ENCODE measurements at regions not wholly inside any gene's neighbourhood (a gene's known extent, or its start where the extent isn't known, plus 50 kb on each side); places are given as distances from the start of the nearest gene placed in this dataset.

GRCh38 chr2:180349809-180350208, 342.7 kb upstream of the CWC22 start:
- DNase-seq: no peak

- no peak for DNase-seq
Measured at GRCh38 chr2:180343528-180344345, 336.6 kb upstream of the CWC22 start.

DNA sequence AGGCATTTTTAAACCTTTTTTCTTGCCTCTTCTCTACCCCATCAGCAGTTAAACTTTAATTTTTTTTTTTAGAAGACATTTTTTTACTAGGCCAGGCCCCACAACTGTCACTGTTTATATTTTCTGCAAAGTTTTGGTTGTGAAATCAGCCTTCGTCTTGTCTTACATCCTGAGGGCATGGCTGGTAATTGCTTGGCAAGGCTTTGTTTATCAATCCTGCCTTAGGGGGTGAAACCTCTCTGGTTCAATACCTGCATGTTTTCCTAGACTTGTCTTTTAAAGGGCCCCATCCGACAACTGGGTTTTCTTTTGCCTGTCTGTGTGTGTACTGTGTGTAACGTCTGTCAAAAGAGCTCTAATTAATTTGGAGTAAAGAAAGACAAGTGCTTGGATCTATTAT, 330.0 kb upstream of the CWC22 start:
- no peak for DNase-seq

DNA sequence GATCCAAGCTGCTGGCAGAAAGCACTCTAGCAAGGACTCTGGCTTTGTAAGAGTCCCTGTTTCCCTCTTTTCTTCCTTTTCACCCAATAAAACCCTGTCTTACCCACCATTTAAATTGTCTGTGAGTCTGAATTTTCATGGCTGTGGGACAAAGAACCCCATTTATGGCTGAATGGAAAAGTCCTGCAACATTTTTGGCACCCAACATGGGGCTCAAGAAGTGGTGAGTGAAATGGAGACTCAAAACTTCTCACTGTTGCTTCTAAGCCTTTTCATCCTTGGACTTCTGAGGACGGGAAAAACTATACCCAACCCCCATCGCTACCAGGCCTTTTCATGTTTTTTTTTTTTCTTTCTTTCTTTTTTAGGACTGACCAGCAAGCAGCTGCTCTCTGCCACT, 329.5 kb upstream of the CWC22 start:
- no peak for DNase-seq

DNA sequence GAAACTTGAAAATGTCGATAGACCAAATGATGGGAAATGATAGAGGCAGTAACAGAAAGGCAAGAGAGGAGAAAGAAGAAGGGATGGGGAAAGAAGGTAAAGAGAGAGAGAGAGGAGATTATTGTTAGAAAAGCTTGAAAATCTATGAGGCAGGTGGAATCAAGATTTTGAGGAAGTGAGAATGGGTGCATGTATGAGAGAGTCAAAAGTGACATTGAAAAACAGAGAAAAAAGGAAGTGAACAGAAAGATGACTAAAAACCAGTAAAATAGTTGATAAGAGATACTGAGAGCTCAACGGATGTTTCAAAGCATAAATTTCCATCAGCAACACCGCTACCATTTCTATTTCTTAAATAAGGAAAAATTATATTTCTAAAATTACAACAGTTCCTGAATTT, 327.4 kb upstream of the CWC22 start:
- no peak for DNase-seq

- DNase-seq: no peak
Measured at GRCh38 chr2:180328795-180329422, 321.8 kb upstream of the CWC22 start.

DNA sequence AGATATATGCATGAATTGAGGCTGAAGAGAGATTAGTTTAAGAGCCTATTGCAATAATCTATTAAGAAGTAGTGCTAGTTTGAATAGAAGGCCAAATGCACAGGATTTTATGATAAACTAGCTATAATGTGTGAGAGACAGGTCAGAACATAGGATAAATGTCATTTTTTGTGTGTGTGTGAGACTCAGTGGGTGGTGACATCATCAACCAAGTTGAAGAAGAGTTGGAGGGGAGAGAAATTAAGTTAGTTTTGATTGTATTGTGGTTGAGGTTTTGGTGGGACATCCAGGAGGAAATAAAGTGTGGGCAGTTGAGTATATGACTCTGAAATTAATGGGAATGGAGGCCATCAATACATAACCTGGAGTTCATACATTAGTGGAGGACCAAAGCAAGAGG, 320.1 kb upstream of the CWC22 start:
- no peak for DNase-seq

- DNase-seq: no peak
Measured at GRCh38 chr2:180325416-180326120, 318.5 kb upstream of the CWC22 start.

GRCh38 chr2:180324182-180324581, 317.1 kb upstream of the CWC22 start:
- no peak for DNase-seq

GRCh38 chr2:180322781-180323180, 315.7 kb upstream of the CWC22 start:
- no peak for DNase-seq

DNA sequence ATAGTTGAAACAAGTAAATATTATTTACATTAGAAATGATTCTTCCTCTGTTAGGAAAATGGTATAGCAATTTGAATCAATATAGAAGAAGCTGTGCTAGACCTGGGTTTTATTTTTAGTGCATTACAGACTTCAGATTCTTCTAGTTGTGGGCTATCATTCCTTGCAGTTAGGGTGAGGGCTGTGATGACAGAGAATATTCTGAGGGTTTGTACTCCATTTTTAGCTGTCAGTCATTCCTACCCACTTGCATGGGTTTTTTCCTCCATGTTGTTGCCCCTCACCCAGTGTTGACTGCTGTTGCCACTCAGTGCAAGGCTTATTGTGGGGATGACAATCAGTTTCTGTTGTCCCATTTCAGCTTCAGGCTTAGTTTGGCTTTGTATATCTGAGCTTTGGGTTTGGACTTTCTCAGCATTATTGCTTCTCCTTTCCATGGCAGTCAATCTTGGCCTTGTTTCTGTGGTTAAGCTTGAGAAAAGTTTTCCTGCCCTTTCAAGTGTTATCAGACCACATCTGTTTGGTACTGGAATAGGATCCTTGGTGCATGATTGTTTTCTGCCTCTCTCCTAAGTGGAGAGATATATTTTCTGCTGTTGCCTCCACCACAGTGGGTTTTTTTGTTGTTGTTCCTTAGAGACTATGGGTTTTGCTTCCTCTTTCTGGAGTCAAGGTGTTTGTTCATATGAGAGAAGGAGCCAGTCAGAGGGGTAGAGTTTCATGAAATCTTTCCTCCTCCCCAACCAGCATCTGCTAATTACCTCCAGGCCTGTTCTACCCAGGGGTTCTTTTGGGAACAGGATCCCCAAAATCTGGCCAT, 312.7 kb upstream of the CWC22 start:
- no peak for DNase-seq

DNA sequence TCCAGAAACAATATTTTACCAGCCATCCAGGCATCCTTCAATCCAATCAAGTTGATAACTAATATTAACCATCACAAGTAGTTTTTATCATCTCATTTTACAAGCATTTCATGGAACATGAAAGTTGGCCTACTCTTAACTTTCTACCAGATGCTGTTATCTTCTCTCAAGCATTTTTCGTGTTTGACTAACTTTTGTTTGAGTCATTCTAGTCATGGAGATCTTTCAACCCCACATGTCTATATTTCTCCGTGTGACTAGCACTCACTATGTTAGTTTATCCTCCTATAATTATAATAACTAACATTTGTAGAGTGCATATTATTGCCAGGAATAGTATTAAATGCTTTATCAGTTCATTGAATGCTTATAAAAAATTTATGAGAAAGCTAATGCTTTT, 307.0 kb upstream of the CWC22 start:
- no peak for DNase-seq

DNA sequence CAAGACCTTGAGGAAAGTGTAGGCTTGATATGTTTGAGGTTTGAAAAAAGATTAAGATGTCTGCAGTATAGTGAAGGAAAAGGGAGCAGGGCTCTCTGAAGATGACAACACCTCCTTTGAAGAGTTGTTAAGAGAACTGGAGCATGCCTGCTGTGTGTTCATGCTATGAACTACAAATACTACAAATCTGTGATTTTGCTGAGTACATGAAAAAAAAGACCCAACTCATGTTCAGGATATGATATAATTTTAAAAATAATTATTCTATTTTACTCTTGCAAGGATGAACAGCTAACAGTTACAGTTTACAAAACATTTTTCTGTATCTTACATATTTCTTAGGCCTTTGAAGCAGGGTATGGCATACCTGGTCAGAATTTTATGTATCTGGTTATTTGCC, 305.4 kb upstream of the CWC22 start:
- DNase-seq: no peak

GRCh38 chr2:180307096-180307495, 300.0 kb upstream of the CWC22 start:
- DNase-seq: no peak

GRCh38 chr2:180306346-180306745, 299.2 kb upstream of the CWC22 start:
- no peak for DNase-seq

DNA sequence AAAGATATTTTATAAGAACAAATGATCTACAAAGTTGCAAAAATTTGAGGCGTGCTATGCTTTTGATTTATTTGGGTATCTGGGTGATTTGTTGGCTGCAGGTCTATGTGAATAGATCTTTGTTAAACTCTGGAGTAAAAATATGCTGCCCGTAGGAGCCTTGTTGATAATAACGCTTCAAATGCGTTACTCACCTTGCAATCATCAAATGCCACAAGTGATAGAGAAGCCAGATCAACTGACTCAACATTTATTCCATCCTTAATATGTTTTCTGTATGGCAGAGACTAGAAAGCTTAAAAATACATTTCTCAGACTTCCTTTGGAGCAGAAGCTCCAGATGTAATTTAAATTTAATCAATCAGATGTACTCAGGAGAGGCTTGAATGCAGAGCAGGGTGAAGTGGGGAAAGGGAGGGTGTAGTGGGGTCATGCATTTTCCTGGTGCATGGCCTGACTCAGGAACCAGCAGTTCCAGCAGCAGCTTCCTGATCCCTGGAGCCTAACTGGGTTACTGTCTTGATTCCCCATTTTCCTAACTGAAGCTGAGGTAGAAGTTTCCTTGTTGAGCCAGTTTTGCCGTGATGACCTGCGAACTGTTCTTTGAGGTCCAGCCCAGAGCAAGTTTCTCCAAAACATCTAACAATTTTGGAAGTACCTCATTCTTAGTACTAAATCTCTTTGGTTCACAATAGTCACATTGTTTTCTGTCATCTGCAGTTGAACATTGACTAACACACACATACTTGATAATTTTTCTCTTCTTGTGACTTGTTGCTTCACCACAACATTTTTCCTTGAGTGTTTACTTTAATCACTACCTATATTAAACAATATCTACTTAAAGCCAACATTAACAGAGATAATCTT, 284.7 kb upstream of the CWC22 start:
- DNase-seq: no peak

DNA sequence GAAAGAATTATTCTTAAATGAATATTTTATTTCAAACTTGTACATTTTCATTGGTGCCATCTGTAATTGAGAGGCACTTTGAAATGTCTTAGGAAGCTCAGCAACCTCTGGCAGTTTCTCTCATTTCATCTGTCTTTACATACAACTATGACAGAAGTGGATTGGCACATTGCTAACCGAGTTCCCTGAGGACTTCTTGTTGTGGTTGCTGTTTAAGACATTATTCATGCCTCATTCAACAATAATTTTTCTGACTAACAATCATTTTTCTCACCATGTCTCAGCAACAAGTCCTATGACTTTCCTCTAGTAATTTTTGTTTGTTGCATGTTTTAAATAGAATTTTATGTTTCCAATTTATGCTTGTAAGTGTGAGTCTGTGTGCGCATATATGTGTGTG, 284.0 kb upstream of the CWC22 start:
- no peak for DNase-seq

GRCh38 chr2:180289627-180290026, 282.5 kb upstream of the CWC22 start:
- no peak for DNase-seq

GRCh38 chr2:180279581-180279980, 272.5 kb upstream of the CWC22 start:
- DNase-seq: no peak

- DNase-seq: no peak
Measured at GRCh38 chr2:180276733-180277132, 269.6 kb upstream of the CWC22 start.

- no peak for DNase-seq
Measured at GRCh38 chr2:180268006-180268405, 260.9 kb upstream of the CWC22 start.

GRCh38 chr2:180261976-180262375, 254.9 kb upstream of the CWC22 start:
- DNase-seq: no peak
